ENCODE measurements at regions not wholly inside any gene's neighbourhood (a gene's known extent, or its start where the extent isn't known, plus 50 kb on each side); places are given as distances from the start of the nearest gene placed in this dataset.

DNA sequence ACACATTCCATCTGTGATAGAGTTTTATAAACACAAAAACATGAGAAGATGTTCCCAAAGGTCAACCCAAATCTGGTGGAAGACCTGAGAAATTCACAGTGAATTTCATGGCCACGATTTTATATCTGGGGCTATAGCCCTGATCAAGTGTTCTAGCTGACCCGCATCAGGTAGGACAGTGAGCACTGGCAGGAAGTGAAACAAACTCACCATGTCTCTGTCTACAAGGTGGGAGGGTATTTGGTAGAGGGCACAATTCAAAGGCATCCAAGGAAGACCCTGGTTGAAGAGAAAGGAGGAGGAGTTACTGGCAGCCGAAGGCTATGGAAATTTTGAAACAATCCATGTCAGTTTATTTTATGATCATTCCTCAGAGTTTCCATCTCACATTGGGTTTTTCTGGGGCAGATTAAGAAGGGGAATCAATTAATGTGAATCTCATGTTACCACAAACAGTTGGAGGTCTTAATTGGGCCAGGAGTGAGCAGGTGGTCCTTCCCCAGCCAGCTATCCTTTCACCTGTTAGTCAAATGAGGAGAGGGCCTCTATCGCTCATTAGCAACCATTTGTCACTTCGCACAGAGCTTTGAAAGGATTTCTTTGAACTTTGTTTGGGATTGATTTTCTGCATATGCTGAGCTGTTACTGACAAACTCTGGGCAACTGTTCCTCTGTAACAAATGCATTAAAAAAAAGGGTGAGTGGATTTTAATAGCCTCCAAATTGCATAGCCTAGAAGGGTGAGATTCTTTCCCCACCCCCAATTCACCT, 612.0 kb upstream of the CLINT1 start:
- TF ChIP-seq EZH2 (IDR thresholded peaks at IDR 0.05), result no peak
- no peak for TF ChIP-seq POLR2AphosphoS5 (IDR thresholded peaks at IDR 0.05; ENCODE audit: borderline replicate concordance, low read depth, low read length)
- TF ChIP-seq FOXP2 (optimal IDR thresholded peaks at IDR 0.05; ENCODE audit: control extremely low read depth, extremely low read length, insufficient read depth), result no peak

All from SK-N-MC (cell line).